HG03280 (cell line): ENCODE measurements at regions not wholly inside any gene's neighbourhood (a gene's known extent, or its start where the extent isn't known, plus 50 kb on each side); places are given as distances from the start of the nearest gene placed in this dataset.
"Not testable (repeated sequence)": the region's sequence is repeated elsewhere in the genome, so short reads cannot be mapped to it uniquely, and the experiment has no call there.

Experiments used
- ATAC-seq: cut with Tn5 transposase; IDR thresholded peaks from one replicate; pipeline ENCODE4 v1.9.1; 2021; ENCODE audit warnings: mild to moderate bottlenecking, moderate library complexity; ENCODE audit not compliant: unreplicated experiment

GRCh38 chr20:30811885-30812671 is 445.4 kb upstream of the DEFB115 start:
- peak; percentile 58 for ATAC-seq

DNA sequence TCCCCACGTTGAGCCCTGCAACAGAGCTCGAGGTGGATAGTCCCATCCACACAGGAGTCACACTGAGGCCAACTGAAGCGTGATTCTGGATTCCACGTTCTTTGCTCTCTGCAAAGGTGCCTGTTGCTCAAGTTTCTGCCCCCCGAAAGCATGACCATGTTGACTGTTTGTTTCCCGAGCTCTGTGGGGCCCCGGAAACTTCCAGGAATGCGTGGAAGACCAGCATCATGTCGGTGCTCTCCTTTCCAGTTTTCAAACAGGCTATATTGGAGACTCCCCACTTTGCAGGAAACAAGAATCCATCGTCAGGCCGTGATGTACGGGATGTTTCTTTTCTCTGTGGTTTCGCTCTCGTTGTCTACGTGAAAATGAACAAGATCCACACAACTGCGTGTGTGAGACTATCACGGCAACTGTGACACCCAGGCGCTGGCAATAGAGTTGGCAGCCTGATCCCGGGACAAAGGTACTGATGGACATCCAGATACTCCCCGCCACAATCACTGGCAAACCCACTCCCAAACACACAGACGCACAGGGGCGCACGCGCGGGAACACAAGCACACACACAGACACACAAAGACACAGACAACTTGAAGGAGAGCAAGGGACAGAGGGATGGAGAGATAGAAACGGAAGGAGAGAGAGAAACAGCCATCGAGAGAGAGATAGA is 444.6 kb upstream of the DEFB115 start:
- ATAC-seq: no peak

DNA sequence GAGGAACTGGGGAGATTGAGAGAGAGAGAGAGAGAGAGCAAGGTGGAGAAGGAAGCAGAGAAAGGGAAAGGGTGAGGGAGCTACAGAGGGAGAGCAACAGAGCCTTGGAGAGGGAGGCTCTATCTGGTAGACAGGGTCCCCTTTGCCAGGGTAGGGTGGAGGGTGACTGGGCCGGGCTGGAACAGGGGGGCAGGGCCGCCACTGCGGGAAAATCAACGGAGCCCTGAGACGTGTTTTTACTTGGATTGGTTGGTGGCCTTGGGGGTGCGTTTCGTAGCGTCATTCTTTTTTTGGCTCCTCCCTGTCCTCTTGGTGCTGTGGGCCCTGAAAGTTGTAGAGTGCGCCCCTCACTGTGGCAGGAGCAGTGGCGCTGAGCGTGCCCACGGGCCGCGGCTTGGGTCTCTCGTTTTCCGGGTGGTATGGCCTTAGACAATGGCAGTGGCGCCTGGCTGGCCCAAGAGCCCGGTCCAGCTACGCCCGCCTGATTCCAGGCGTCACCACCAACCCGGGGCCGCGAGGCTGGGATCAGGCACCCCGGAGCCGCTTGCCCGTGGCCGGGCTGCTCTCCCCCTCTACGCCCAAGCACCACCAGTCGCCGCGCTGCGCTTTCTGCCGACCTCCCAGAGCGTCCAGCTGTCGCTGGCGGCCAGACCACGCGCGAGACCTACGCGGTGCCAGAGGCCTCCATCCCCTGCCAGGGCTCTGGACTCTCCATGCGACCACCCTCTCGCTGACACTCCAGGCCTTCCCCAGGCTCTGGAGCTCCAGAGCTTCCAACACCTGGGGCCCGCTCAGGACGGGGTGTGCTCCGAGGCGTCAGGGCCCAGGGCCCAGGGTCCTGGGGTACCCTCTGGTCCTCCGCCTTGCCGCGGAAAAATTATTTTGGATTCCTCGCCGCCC is 443.8 kb upstream of the DEFB115 start:
- not testable (repeated sequence) for ATAC-seq

DNA sequence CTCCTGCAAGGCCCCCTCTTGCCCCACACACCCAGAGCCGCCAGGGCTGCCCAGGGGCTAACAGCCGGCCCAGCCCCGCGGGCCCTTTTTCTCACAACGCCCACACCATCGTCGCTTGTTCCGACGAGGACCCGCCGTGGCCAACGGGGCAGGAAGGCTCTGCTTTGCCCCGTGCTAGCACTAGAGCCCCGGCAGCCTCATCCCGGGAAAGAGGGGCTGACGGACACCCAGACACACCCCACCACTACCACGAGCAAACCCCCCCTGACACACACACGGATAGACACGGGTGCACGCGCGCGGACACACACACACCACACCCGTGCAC is 443.2 kb upstream of the DEFB115 start:
- not testable (repeated sequence) for ATAC-seq

GRCh38 chr20:30815027-30815576 is 442.4 kb upstream of the DEFB115 start:
- not testable (repeated sequence) for ATAC-seq

DNA sequence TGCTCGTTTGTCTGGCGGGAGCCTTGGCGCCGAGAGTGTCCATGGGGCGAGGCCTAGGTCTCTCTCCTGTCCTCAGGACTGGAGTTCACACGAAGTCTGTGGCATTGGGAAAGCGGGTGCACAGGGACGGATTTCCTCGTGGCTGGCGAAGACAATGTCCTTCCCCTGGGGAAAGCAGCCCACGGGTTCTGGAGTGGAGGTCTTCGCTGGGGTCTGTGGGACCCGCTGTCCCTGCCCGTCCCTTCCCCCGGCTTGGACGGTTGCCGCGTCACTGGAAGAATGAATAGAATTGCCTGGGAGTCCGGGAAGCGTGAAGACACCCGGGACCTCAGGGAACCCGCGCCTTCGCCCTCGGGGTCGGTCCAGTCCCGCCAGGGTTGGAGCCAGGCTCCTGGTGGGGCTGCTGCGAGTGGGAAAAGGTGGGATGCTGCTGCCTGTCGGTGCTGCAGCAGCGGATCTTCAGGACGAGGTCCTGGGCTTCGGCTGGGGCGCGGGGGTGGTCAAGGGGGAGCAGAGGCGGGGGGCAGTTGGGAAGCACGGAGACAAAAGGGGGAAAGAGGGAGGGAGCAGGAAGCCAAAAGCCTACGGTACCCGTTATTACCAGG is 441.8 kb upstream of the DEFB115 start:
- ATAC-seq: no peak

GRCh38 chr20:30816182-30816645 is 441.2 kb upstream of the DEFB115 start:
- ATAC-seq: no peak

DNA sequence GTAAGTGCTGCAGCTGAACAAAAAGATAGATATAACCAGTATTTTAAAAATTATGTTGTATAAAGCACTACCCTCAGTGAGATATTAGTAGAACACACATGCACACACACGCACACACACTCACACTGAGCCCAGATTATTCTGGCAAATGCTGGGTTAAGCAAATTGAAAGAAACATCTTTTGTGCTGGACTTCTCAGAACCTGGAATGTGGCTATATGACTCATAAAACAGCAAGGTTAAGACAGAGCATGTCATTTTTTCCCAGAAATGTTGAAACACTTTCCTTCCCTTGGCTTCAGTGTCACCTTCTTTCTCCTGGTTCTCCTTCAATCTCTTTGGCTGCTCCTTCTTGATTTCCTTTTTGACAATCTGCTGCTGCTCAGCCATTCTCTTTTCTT is 435.8 kb upstream of the DEFB115 start:
- not testable (repeated sequence) for ATAC-seq

GRCh38 chr20:30824666-30825065 is 432.8 kb upstream of the DEFB115 start:
- ATAC-seq: not testable (repeated sequence)

- not testable (repeated sequence) for ATAC-seq
Observed at GRCh38 chr20:30845923-30846322, 411.5 kb upstream of the DEFB115 start.

DNA sequence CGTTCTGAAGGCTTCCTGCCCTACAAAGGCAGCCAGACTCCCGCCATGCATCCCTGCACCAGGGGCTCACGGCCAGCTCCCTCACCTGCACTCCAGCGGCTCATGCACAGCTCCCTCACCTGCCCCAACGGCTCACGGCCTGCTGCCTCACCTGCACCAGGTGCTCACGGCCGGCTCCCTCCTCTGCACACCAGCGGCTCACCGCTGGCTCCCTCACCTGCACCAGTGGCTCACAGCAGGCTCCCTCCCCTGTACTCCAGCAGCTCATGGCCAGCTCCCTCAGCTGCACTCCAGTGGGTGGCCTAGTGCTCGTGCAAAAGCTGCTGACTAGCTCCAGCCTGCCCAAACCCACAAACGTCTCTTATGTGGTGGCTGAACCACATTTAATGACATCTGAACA is 389.2 kb upstream of the DEFB115 start:
- not testable (repeated sequence) for ATAC-seq

DNA sequence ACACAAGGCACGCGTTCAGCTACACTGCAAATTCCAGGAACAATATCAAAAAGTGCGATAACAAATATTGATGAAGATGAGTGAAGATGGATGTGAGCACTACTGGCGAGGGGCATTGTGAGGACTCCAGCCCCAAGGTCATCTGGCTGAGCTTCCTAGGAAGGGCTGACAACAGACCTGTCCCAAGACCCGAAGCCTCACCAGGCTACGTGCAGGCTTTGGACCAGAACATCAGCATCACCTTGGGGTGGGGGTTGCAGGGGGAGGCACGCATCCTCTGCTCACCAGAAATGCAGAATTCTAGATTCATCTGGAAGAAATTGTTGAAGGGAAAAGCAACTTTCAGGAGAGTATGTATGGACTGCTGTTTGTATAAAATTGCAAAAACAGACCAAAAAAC is 386.3 kb upstream of the DEFB115 start:
- ATAC-seq: not testable (repeated sequence)

GRCh38 chr20:30872252-30872651 is 385.2 kb upstream of the DEFB115 start:
- not testable (repeated sequence) for ATAC-seq

DNA sequence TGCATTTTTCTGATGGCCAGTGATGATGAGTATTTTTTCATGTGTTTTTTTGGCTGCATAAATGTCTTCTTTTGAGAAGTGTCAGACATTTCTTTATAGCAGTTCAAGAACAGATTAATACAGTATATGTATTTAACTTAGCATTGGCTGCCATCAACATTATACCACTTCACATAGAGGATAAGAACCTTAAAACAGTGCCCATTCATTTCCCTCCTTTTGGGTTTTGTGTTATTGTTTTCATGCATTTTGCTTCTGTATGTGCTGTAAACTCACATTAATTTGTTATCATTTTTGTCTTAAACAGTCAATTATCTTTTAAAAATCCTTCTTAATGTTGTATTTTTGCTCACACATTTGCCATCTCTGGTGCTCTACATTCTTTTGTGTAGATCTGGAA is 381.6 kb upstream of the DEFB115 start:
- ATAC-seq: not testable (repeated sequence)

GRCh38 chr20:30891400-30891799 is 366.1 kb upstream of the DEFB115 start:
- not testable (repeated sequence) for ATAC-seq

- no peak for ATAC-seq
Observed at GRCh38 chr20:30892541-30893345, 364.7 kb upstream of the DEFB115 start.

GRCh38 chr20:30893346-30894314 is 363.8 kb upstream of the DEFB115 start:
- not testable (repeated sequence) for ATAC-seq

- ATAC-seq: not testable (repeated sequence)
Observed at GRCh38 chr20:30894707-30895353, 362.6 kb upstream of the DEFB115 start.
